IMR-90 (cell line): ENCODE measurements at regions not wholly inside any gene's neighbourhood (a gene's known extent, or its start where the extent isn't known, plus 50 kb on each side); places are given as distances from the start of the nearest gene placed in this dataset.

ENCODE experiments used
- ATAC-seq: fragments of 200-7000 bp; cut with Tn5 transposase; 2 replicates; pipeline ENCODE4 v1.9.1; 2020; ENCODE audit warnings: low read depth, mild to moderate bottlenecking, moderate library complexity
- BruUV-seq: library from RNA; stranded (reverse); fragments of 400-500 nt; replicated peaks from 2 replicates; lab custom pipeline; 2021; lab: Mats Ljungman, UMichigan
- CTCF ChIA-PET: fragments of 300-600 bp; formaldehyde crosslinking; extraction: SDS; loops from one replicate; lab custom pipeline; 2021; ENCODE audit warnings: antibody characterized with exemption; lab: Yijun Ruan, JAX
- POLR2A ChIA-PET: fragments of 300-600 bp; sonication (Branson Sonifier 250); formaldehyde crosslinking; loops from one replicate; lab custom pipeline; 2022; ENCODE audit warnings: antibody characterized with exemption; ENCODE audit not compliant: unreplicated experiment; lab: Charles Lee
- DNase-seq: peaks from one replicate; pipeline ENCODE4 v3.0.0; 2013
- H2AFZ ChIP-seq: replicated peaks from 2 replicates; pipeline ENCODE3; 2013; ENCODE audit warnings: low read length, mild to moderate bottlenecking; ENCODE audit not compliant: poor library complexity
- H2AK5ac ChIP-seq: 2 replicates; pipeline ENCODE4 v1.6.1; 2013; ENCODE audit warnings: low read depth, low read length, inconsistent platforms
- H2AK9ac ChIP-seq: replicated peaks from 2 replicates; pipeline ENCODE3; 2013; ENCODE audit warnings: mild to moderate bottlenecking, low read depth, low read length, moderate library complexity; ENCODE audit not compliant: poor library complexity
- H2BK120ac ChIP-seq: 2 replicates; pipeline ENCODE4 v1.6.1; 2013; ENCODE audit warnings: low read depth, low read length, inconsistent platforms
- H2BK15ac ChIP-seq: 3 replicates; pipeline ENCODE4 v1.6.1; 2013; ENCODE audit warnings: low read depth, low read length, inconsistent platforms
- H2BK20ac ChIP-seq: 2 replicates; pipeline ENCODE4 v1.6.1; 2013; ENCODE audit warnings: low read depth, mild to moderate bottlenecking, inconsistent platforms, low read length, moderate library complexity
- H2BK5ac ChIP-seq: 2 replicates; pipeline ENCODE4 v1.6.1; 2013; ENCODE audit warnings: mild to moderate bottlenecking, low read depth, low read length, inconsistent platforms; ENCODE audit not compliant: poor library complexity, severe bottlenecking
- H3K14ac ChIP-seq: replicated peaks from 2 replicates; pipeline ENCODE4 v1.6.1; 2013; ENCODE audit warnings: low read depth, low read length, inconsistent platforms
- H3K18ac ChIP-seq: 2 replicates; pipeline ENCODE4 v1.6.1; 2013; ENCODE audit warnings: low read depth, low read length, control low read depth
- H3K23ac ChIP-seq: 2 replicates; pipeline ENCODE4 v1.6.1; 2013; ENCODE audit warnings: low read depth, low read length, inconsistent platforms
- H3K27ac ChIP-seq: 2 replicates; pipeline ENCODE4 v1.5.1; 2013; ENCODE audit warnings: mild to moderate bottlenecking, control low read depth, low read length; ENCODE audit not compliant: insufficient read depth
- H3K27me3 ChIP-seq: 2 replicates; pipeline ENCODE4 v1.6.1; 2013; ENCODE audit warnings: low read length; ENCODE audit not compliant: control insufficient read depth, insufficient read depth
- H3K36me3 ChIP-seq: 2 replicates; pipeline ENCODE4 v1.6.1; 2013; ENCODE audit warnings: low read length, mixed read lengths; ENCODE audit not compliant: control insufficient read depth, insufficient read depth
- H3K4ac ChIP-seq: 2 replicates; pipeline ENCODE4 v1.6.1; 2013; ENCODE audit warnings: low read depth, low read length, inconsistent platforms
- H3K4me1 ChIP-seq: 2 replicates; pipeline ENCODE4 v1.6.1; 2013; ENCODE audit warnings: low read length, mixed read lengths; ENCODE audit not compliant: control insufficient read depth, insufficient read depth
- H3K4me2 ChIP-seq: 2 replicates; pipeline ENCODE4 v1.6.1; 2013; ENCODE audit warnings: low read depth, mild to moderate bottlenecking, control low read depth, low read length, moderate library complexity
- H3K4me3 ChIP-seq: 2 replicates; pipeline ENCODE4 v1.5.1; 2013; ENCODE audit warnings: low read depth, mild to moderate bottlenecking, control low read depth, low read length, moderate library complexity; ENCODE audit not compliant: insufficient read depth
- H3K56ac ChIP-seq: 2 replicates; pipeline ENCODE4 v1.6.1; 2013; ENCODE audit warnings: low read length, inconsistent platforms; ENCODE audit not compliant: insufficient read depth; ENCODE audit errors: extremely low read depth
- H3K79me1 ChIP-seq, 2 experiments: 2 replicates each; pipeline ENCODE4 v1.6.1; 2013; ENCODE audit warnings: low read length in 2 of 2, inconsistent platforms in 1 of 2, low read depth in 1 of 2
- H3K9ac ChIP-seq: 2 replicates; pipeline ENCODE4 v1.6.1; 2013; ENCODE audit warnings: low read depth, low read length, control low read depth
- H3K9me1 ChIP-seq: 2 replicates; pipeline ENCODE4 v1.6.1; 2013; ENCODE audit warnings: low read length, inconsistent platforms; ENCODE audit not compliant: insufficient read depth
- H3K9me3 ChIP-seq: 2 replicates; pipeline ENCODE4 v1.6.1; 2013; ENCODE audit warnings: low read length; ENCODE audit not compliant: control insufficient read depth, insufficient read depth
- H4K20me1 ChIP-seq: 2 replicates; pipeline ENCODE4 v1.6.1; 2013; ENCODE audit warnings: low read length, inconsistent platforms; ENCODE audit not compliant: insufficient read depth
- H4K5ac ChIP-seq: 2 replicates; pipeline ENCODE4 v1.6.1; 2013; ENCODE audit warnings: mild to moderate bottlenecking, low read depth, low read length, control low read depth
- H4K8ac ChIP-seq, 2 experiments: 2 replicates each; pipeline ENCODE4 v1.6.1; 2013; ENCODE audit warnings: low read depth in 2 of 2, low read length in 2 of 2, control low read depth in 1 of 2, inconsistent platforms in 1 of 2
- H4K91ac ChIP-seq: 2 replicates; pipeline ENCODE4 v1.6.1; 2013; ENCODE audit warnings: low read depth, low read length, inconsistent platforms; ENCODE audit not compliant: insufficient read depth
- BHLHE40 ChIP-seq: fragments of 150-350 bp; IDR thresholded peaks from 2 replicates; pipeline ENCODE4 v1.6.1; 2016; ENCODE audit warnings: mild to moderate bottlenecking, low read depth, low read length
- CHD1 ChIP-seq: IDR thresholded peaks from 2 replicates; pipeline ENCODE4 v1.6.1; 2012; ENCODE audit warnings: low read depth, low read length, improper control_type of control experiment
- MAFK ChIP-seq: IDR thresholded peaks from 2 replicates; pipeline ENCODE4 v1.6.1; 2012; ENCODE audit warnings: low read depth, low read length, improper control_type of control experiment
- MAZ ChIP-seq: IDR thresholded peaks from 2 replicates; pipeline ENCODE4 v1.6.1; 2012; ENCODE audit warnings: low read depth, mild to moderate bottlenecking, low read length, improper control_type of control experiment, moderate library complexity, borderline replicate concordance
- NFE2L2 ChIP-seq: fragments of 150-350 bp; IDR thresholded peaks from 2 replicates; pipeline ENCODE4 v1.6.1; 2016; ENCODE audit warnings: low read depth, mild to moderate bottlenecking, low read length
- RAD21 ChIP-seq: IDR thresholded peaks from 2 replicates; pipeline ENCODE4 v1.6.1; 2012; ENCODE audit warnings: low read length, improper control_type of control experiment
- RCOR1 ChIP-seq: IDR thresholded peaks from 2 replicates; pipeline ENCODE4 v1.6.1; 2012; ENCODE audit warnings: mild to moderate bottlenecking, low read length, improper control_type of control experiment; ENCODE audit not compliant: insufficient replicate concordance
- RFX5 ChIP-seq: IDR thresholded peaks from 2 replicates; pipeline ENCODE4 v1.8.0; 2012; ENCODE audit warnings: low read depth, mild to moderate bottlenecking, low read length, moderate library complexity
- SMC3 ChIP-seq: fragments of 150-350 bp; IDR thresholded peaks from 2 replicates; pipeline ENCODE4 v1.6.1; 2016; ENCODE audit warnings: low read depth, mild to moderate bottlenecking, antibody characterized with exemption, low read length, moderate library complexity
- WGBS, 2 experiments: methylation state at CpG; one replicate each; pipeline versions ENCODE4 v1.1.5 to v1.1.7; 2013; ENCODE audit warnings: missing lambda C conversion rate in 2 of 2; ENCODE audit not compliant: insufficient read length in 1 of 2; ENCODE audit errors: extremely low coverage in 2 of 2; 5-methylcytosine and 5-hydroxymethylcytosine counted together
- dilution Hi-C: fragments of 300-500 bp; cut with HindIII; formaldehyde crosslinking; loops from one replicate; pipeline ENCODE4 v1.14.3; 2018; ENCODE audit warnings: low sequenced_read_pairs; ENCODE audit not compliant: unreplicated experiment
- in situ Hi-C: fragments of 300-500 bp; cut with MboI; formaldehyde crosslinking; loops from 3 replicates; pipeline ENCODE4 v1.14.3; 2019; ENCODE audit warnings: low sequenced_read_pairs, inconsistent platforms, mixed read lengths
- intact Hi-C: fragments of 100-400 bp; cut with micrococcal nuclease; formaldehyde crosslinking; loops from 2 replicates; pipeline ENCODE4 v1.10.0; 2022
- TF ChIP-seq, protein P1 (sequence below): fragments of 150-350 bp; IDR thresholded peaks from 2 replicates; pipeline ENCODE4 v1.6.1; 2017; ENCODE audit warnings: mild to moderate bottlenecking, antibody characterized with exemption, low read length, low read depth
- TF ChIP-seq, protein P2 (sequence below): conservative IDR thresholded peaks from 2 replicates; pipeline ENCODE4 v1.5.1; 2012; ENCODE audit warnings: mild to moderate bottlenecking, low read depth, low read length, improper control_type of control experiment

DNA sequence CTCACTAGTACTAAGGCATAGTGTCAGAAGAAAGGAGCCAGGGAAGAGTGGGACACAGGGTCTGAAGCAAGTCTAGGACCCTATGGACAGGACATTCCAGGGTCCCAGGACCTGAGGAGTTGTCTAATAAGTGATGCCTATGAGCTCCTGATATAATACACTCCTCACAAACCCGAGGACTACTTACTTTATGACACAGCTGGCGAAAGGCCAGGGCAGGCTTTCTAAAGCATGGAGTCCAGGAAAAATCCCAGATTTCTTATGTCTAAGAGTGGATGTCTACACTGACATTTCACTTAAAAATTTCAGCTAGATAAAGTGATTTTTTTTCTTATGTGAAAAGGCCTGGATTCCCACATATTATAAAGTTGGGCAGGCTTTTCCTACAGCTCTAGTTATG lies 502.2 kb upstream of the SETBP1 start:
- H3K4ac ChIP-seq, result no peak overlapping the region
- H3K4me2 ChIP-seq, result no peak overlapping the region
- WGBS, 2 experiments, result no CpG with 5 or more reads among the region's 2 CpGs
- ATAC-seq (no peak), DNase-seq (no peak)
- H2BK20ac ChIP-seq, result no peak overlapping the region
- no peaks in the 10 kb centered on the region for H3K27me3 ChIP-seq
- no peak overlapping the region for H3K23ac ChIP-seq
- in situ Hi-C loops, result no loop called here
- no peaks in the 10 kb centered on the region for H3K36me3 ChIP-seq
- H2BK15ac ChIP-seq, result no peak overlapping the region
- H3K9me1 ChIP-seq, result no peaks in the 10 kb centered on the region
- peaks cover 1% of the 10 kb centered on the region; the same call in 1 of the 2 replicates for H3K9me3 ChIP-seq
- dilution Hi-C loops, result no loop called here
- no peak overlapping the region for H4K5ac ChIP-seq
- no peak overlapping the region for H2AK5ac ChIP-seq
- intact Hi-C loops, result no loop called here
- H3K79me1 ChIP-seq, result no peaks in the 10 kb centered on the region
- no peaks in the 10 kb centered on the region for H3K4me1 ChIP-seq
- no peak overlapping the region for H3K27ac ChIP-seq
- ChIA-PET CTCF (no interaction called here), POLR2A (no interaction called here)
- no peak overlapping the region for H4K8ac ChIP-seq
- no peak overlapping the region for H4K91ac ChIP-seq
- no peak overlapping the region for H3K9ac ChIP-seq
- H3K4me3 ChIP-seq, result no peak overlapping the region
- no peak overlapping the region for H3K14ac ChIP-seq
- no peak for TF ChIP-seq RAD21
- no peak for TF ChIP-seq SMC3
- no peak for TF ChIP-seq NFE2L2
- TF ChIP-seq, protein P1, sequence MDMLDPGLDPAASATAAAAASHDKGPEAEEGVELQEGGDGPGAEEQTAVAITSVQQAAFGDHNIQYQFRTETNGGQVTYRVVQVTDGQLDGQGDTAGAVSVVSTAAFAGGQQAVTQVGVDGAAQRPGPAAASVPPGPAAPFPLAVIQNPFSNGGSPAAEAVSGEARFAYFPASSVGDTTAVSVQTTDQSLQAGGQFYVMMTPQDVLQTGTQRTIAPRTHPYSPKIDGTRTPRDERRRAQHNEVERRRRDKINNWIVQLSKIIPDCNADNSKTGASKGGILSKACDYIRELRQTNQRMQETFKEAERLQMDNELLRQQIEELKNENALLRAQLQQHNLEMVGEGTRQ, result no peak
- no peak for TF ChIP-seq CHD1
- TF ChIP-seq RFX5, result no peak
- TF ChIP-seq BHLHE40, result no peak
- TF ChIP-seq RCOR1, result no peak
- TF ChIP-seq MAZ, result no peak
- TF ChIP-seq, protein P2, sequence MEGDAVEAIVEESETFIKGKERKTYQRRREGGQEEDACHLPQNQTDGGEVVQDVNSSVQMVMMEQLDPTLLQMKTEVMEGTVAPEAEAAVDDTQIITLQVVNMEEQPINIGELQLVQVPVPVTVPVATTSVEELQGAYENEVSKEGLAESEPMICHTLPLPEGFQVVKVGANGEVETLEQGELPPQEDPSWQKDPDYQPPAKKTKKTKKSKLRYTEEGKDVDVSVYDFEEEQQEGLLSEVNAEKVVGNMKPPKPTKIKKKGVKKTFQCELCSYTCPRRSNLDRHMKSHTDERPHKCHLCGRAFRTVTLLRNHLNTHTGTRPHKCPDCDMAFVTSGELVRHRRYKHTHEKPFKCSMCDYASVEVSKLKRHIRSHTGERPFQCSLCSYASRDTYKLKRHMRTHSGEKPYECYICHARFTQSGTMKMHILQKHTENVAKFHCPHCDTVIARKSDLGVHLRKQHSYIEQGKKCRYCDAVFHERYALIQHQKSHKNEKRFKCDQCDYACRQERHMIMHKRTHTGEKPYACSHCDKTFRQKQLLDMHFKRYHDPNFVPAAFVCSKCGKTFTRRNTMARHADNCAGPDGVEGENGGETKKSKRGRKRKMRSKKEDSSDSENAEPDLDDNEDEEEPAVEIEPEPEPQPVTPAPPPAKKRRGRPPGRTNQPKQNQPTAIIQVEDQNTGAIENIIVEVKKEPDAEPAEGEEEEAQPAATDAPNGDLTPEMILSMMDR, result no peak
- no peak for TF ChIP-seq MAFK
- no peak overlapping the region for H2AK9ac ChIP-seq
- no peak overlapping the region for H2AFZ ChIP-seq
- H3K56ac ChIP-seq, result no peak overlapping the region
- no TSS peak for BruUV-seq
- H4K20me1 ChIP-seq, result no peaks in the 10 kb centered on the region
- H2BK5ac ChIP-seq, result no peak overlapping the region
- no peak overlapping the region for H2BK120ac ChIP-seq
- no peak overlapping the region for H3K18ac ChIP-seq
